BE2C (cell line): ENCODE measurements at regions not wholly inside any gene's neighbourhood (a gene's known extent, or its start where the extent isn't known, plus 50 kb on each side); places are given as distances from the start of the nearest gene placed in this dataset.
"Not testable (repeated sequence)": the region's sequence is repeated elsewhere in the genome, so short reads cannot be mapped to it uniquely, and the experiment has no call there.

Experiments used
- DNase-seq: peaks from one replicate; pipeline ENCODE4 v3.0.0-alpha.2; 2020
- H3K27me3 ChIP-seq: fragments of 250-450 bp; sonication (Bioruptor Pico); 2 replicates; pipeline ENCODE4 v1.5.1; 2020; ENCODE audit warnings: mild to moderate bottlenecking
- H3K36me3 ChIP-seq: fragments of 250-450 bp; sonication (Bioruptor Pico); 2 replicates; pipeline ENCODE4 v1.5.1; 2020; ENCODE audit warnings: mild to moderate bottlenecking
- H3K4me1 ChIP-seq: fragments of 250-450 bp; sonication (Bioruptor Pico); 2 replicates; pipeline ENCODE4 v1.5.1; 2020
- H3K4me3 ChIP-seq: 2 replicates; pipeline ENCODE4 v1.5.1; 2011; ENCODE audit warnings: low read depth, low read length
- H3K9me3 ChIP-seq: fragments of 250-450 bp; sonication (Bioruptor Pico); 2 replicates; pipeline ENCODE4 v1.5.1; 2020
- CTCF ChIP-seq: IDR thresholded peaks from 2 replicates; pipeline ENCODE4 v1.5.1; 2012; ENCODE audit warnings: mild to moderate bottlenecking, low read depth, low read length

GRCh38 chr3:65262548-65262947 is 574.7 kb upstream of the ADAMTS9 start:
- H3K27me3 ChIP-seq = no peaks in the 10 kb centered on the region
- no peak overlapping the region for H3K4me3 ChIP-seq
- H3K9me3 ChIP-seq = no peaks in the 10 kb centered on the region
- DNase-seq = no peak
- H3K4me1 ChIP-seq = no peaks in the 10 kb centered on the region
- no peak for TF ChIP-seq CTCF
- H3K36me3 ChIP-seq = no peaks in the 10 kb centered on the region

GRCh38 chr3:65259946-65260345 is 572.1 kb upstream of the ADAMTS9 start:
- TF ChIP-seq CTCF = no peak
- DNase-seq = no peak
- Histone ChIP-seq H3K4me3 (no peak overlapping the region), H3K4me1 (no peaks in the 10 kb centered on the region), H3K36me3 (no peaks in the 10 kb centered on the region), H3K9me3 (no peaks in the 10 kb centered on the region), H3K27me3 (no peaks in the 10 kb centered on the region)

GRCh38 chr3:65252914-65253313 is 565.1 kb upstream of the ADAMTS9 start:
- not testable (repeated sequence) for H3K4me3 ChIP-seq, H3K36me3 ChIP-seq, H3K9me3 ChIP-seq, H3K4me1 ChIP-seq, H3K27me3 ChIP-seq, DNase-seq

- no peaks in the 10 kb centered on the region; the same call in 1 of the 2 replicates for H3K4me1 ChIP-seq
- no peak overlapping the region for H3K4me3 ChIP-seq
- H3K9me3 ChIP-seq = no peaks in the 10 kb centered on the region
- no peak for TF ChIP-seq CTCF
- no peak for DNase-seq
- H3K36me3 ChIP-seq = no peaks in the 10 kb centered on the region
- no peaks in the 10 kb centered on the region for H3K27me3 ChIP-seq
These were observed 564.5 kb upstream of the ADAMTS9 start for GRCh38 chr3:65252266-65252665.

- H3K36me3 ChIP-seq = no peaks in the 10 kb centered on the region
- no peak for DNase-seq
- H3K9me3 ChIP-seq = no peaks in the 10 kb centered on the region
- H3K27me3 ChIP-seq = no peaks in the 10 kb centered on the region
- no peak for TF ChIP-seq CTCF
- H3K4me1 ChIP-seq = peaks cover 4% of the 10 kb centered on the region
- no peak overlapping the region for H3K4me3 ChIP-seq
These were observed 563.6 kb upstream of the ADAMTS9 start for GRCh38 chr3:65251375-65251774.

- Histone ChIP-seq H3K27me3 (no peaks in the 10 kb centered on the region), H3K9me3 (no peaks in the 10 kb centered on the region), H3K4me1 (peaks cover 16% of the 10 kb centered on the region), H3K36me3 (no peaks in the 10 kb centered on the region), H3K4me3 (no peak overlapping the region)
- no peak for DNase-seq
- no peak for TF ChIP-seq CTCF
These were observed 558.8 kb upstream of the ADAMTS9 start for GRCh38 chr3:65246561-65246960.
